ENCODE measurements at regions not wholly inside any gene's neighbourhood (a gene's known extent, or its start where the extent isn't known, plus 50 kb on each side); places are given as distances from the start of the nearest gene placed in this dataset.

GRCh38 chr2:78589871-78590270 lies 435.6 kb upstream of the REG3G start:
- ATAC-seq, result no peak
- peaks cover 18% of the 10 kb centered on the region for H3K9me3 Mint-ChIP-seq
- H3K27ac Mint-ChIP-seq, result no peak overlapping the region
- H3K27me3 Mint-ChIP-seq, result no peaks in the 10 kb centered on the region
- no peaks in the 10 kb centered on the region for H3K36me3 Mint-ChIP-seq
- H3K4me1 Mint-ChIP-seq, result no peaks in the 10 kb centered on the region
- H3K4me3 Mint-ChIP-seq, result no peak overlapping the region

GRCh38 chr2:78592491-78592890 lies 433.0 kb upstream of the REG3G start:
- H3K27me3 Mint-ChIP-seq, result no peaks in the 10 kb centered on the region
- H3K27ac Mint-ChIP-seq, result no peak overlapping the region
- peaks cover 11% of the 10 kb centered on the region for H3K9me3 Mint-ChIP-seq
- H3K4me1 Mint-ChIP-seq, result no peaks in the 10 kb centered on the region
- no peaks in the 10 kb centered on the region for H3K36me3 Mint-ChIP-seq
- H3K4me3 Mint-ChIP-seq, result no peak overlapping the region
- ATAC-seq, result no peak

- no peaks in the 10 kb centered on the region for H3K36me3 Mint-ChIP-seq
- H3K27ac Mint-ChIP-seq, result no peak overlapping the region
- no peak overlapping the region for H3K4me3 Mint-ChIP-seq
- H3K9me3 Mint-ChIP-seq, result peaks cover 6% of the 10 kb centered on the region
- no peaks in the 10 kb centered on the region for H3K27me3 Mint-ChIP-seq
- ATAC-seq, result no peak
- H3K4me1 Mint-ChIP-seq, result no peaks in the 10 kb centered on the region
These were observed 424.4 kb upstream of the REG3G start for GRCh38 chr2:78601113-78601512.

- H3K4me3 Mint-ChIP-seq, result no peak overlapping the region
- no peaks in the 10 kb centered on the region for H3K4me1 Mint-ChIP-seq
- no peaks in the 10 kb centered on the region for H3K36me3 Mint-ChIP-seq
- no peak for ATAC-seq
- no peaks in the 10 kb centered on the region for H3K27me3 Mint-ChIP-seq
- H3K9me3 Mint-ChIP-seq, result peaks cover under 1% of the 10 kb centered on the region
- H3K27ac Mint-ChIP-seq, result no peak overlapping the region
These were observed 422.6 kb upstream of the REG3G start for GRCh38 chr2:78602862-78603261.

- Mint-ChIP-seq H3K9me3 (peaks cover 3% of the 10 kb centered on the region), H3K4me1 (no peaks in the 10 kb centered on the region), H3K27me3 (no peaks in the 10 kb centered on the region), H3K4me3 (no peak overlapping the region), H3K36me3 (no peaks in the 10 kb centered on the region), H3K27ac (no peak overlapping the region)
- no peak for ATAC-seq
These were observed 418.6 kb upstream of the REG3G start for GRCh38 chr2:78606895-78607294.

GRCh38 chr2:78614726-78615125 lies 410.8 kb upstream of the REG3G start:
- Mint-ChIP-seq H3K27me3 (no peaks in the 10 kb centered on the region), H3K36me3 (no peaks in the 10 kb centered on the region), H3K27ac (no peak overlapping the region), H3K4me3 (no peak overlapping the region), H3K4me1 (no peaks in the 10 kb centered on the region), H3K9me3 (peaks cover 8% of the 10 kb centered on the region)
- no peak for ATAC-seq

GRCh38 chr2:78615956-78616355 lies 409.5 kb upstream of the REG3G start:
- no peak overlapping the region for H3K27ac Mint-ChIP-seq
- H3K36me3 Mint-ChIP-seq, result no peaks in the 10 kb centered on the region
- H3K4me1 Mint-ChIP-seq, result no peaks in the 10 kb centered on the region
- no peaks in the 10 kb centered on the region for H3K27me3 Mint-ChIP-seq
- H3K9me3 Mint-ChIP-seq, result peaks cover 5% of the 10 kb centered on the region
- ATAC-seq, result no peak
- no peak overlapping the region for H3K4me3 Mint-ChIP-seq

- H3K4me1 Mint-ChIP-seq, result no peaks in the 10 kb centered on the region
- H3K9me3 Mint-ChIP-seq, result peaks cover 10% of the 10 kb centered on the region
- H3K27me3 Mint-ChIP-seq, result no peaks in the 10 kb centered on the region
- H3K36me3 Mint-ChIP-seq, result no peaks in the 10 kb centered on the region
- no peak overlapping the region for H3K27ac Mint-ChIP-seq
- no peak for ATAC-seq
- no peak overlapping the region for H3K4me3 Mint-ChIP-seq
These were observed 391.1 kb upstream of the REG3G start for GRCh38 chr2:78634425-78634824.

GRCh38 chr2:78644854-78645253 lies 380.6 kb upstream of the REG3G start:
- Mint-ChIP-seq H3K9me3 (peaks cover 3% of the 10 kb centered on the region), H3K27ac (no peak overlapping the region), H3K36me3 (no peaks in the 10 kb centered on the region), H3K4me1 (no peaks in the 10 kb centered on the region), H3K27me3 (no peaks in the 10 kb centered on the region), H3K4me3 (no peak overlapping the region)
- no peak for ATAC-seq

GRCh38 chr2:78646533-78647364 lies 378.8 kb upstream of the REG3G start:
- Mint-ChIP-seq H3K27me3 (no peaks in the 10 kb centered on the region), H3K27ac (no peak overlapping the region), H3K36me3 (no peaks in the 10 kb centered on the region), H3K9me3 (peaks cover 12% of the 10 kb centered on the region), H3K4me3 (no peak overlapping the region), H3K4me1 (no peaks in the 10 kb centered on the region)
- ATAC-seq, result no peak

GRCh38 chr2:78648558-78648957 lies 376.9 kb upstream of the REG3G start:
- no peak overlapping the region for H3K4me3 Mint-ChIP-seq
- H3K4me1 Mint-ChIP-seq, result no peaks in the 10 kb centered on the region
- H3K27me3 Mint-ChIP-seq, result no peaks in the 10 kb centered on the region
- no peak overlapping the region for H3K27ac Mint-ChIP-seq
- H3K9me3 Mint-ChIP-seq, result peaks cover 12% of the 10 kb centered on the region
- ATAC-seq, result no peak
- H3K36me3 Mint-ChIP-seq, result no peaks in the 10 kb centered on the region

GRCh38 chr2:78654941-78655340 lies 370.6 kb upstream of the REG3G start:
- Mint-ChIP-seq H3K4me3 (no peak overlapping the region), H3K36me3 (no peaks in the 10 kb centered on the region), H3K9me3 (peaks cover 28% of the 10 kb centered on the region), H3K27me3 (no peaks in the 10 kb centered on the region), H3K4me1 (no peaks in the 10 kb centered on the region), H3K27ac (no peak overlapping the region)
- no peak for ATAC-seq

GRCh38 chr2:78676921-78677696 lies 348.4 kb upstream of the REG3G start:
- Mint-ChIP-seq H3K4me1 (no peaks in the 10 kb centered on the region), H3K27me3 (no peaks in the 10 kb centered on the region), H3K9me3 (peaks cover 2% of the 10 kb centered on the region), H3K4me3 (no peak overlapping the region), H3K36me3 (no peaks in the 10 kb centered on the region), H3K27ac (no peak overlapping the region)
- no peak for ATAC-seq

- no peaks in the 10 kb centered on the region for H3K27me3 Mint-ChIP-seq
- peaks cover 2% of the 10 kb centered on the region for H3K9me3 Mint-ChIP-seq
- no peak for ATAC-seq
- no peak overlapping the region for H3K27ac Mint-ChIP-seq
- no peaks in the 10 kb centered on the region for H3K36me3 Mint-ChIP-seq
- H3K4me1 Mint-ChIP-seq, result no peaks in the 10 kb centered on the region
- H3K4me3 Mint-ChIP-seq, result no peak overlapping the region
These were observed 347.7 kb upstream of the REG3G start for GRCh38 chr2:78677774-78678173.

GRCh38 chr2:78681386-78681785 lies 344.1 kb upstream of the REG3G start:
- H3K4me1 Mint-ChIP-seq, result no peaks in the 10 kb centered on the region
- no peaks in the 10 kb centered on the region for H3K27me3 Mint-ChIP-seq
- no peak overlapping the region for H3K4me3 Mint-ChIP-seq
- H3K36me3 Mint-ChIP-seq, result no peaks in the 10 kb centered on the region
- peaks cover 8% of the 10 kb centered on the region for H3K9me3 Mint-ChIP-seq
- ATAC-seq, result no peak
- no peak overlapping the region for H3K27ac Mint-ChIP-seq

- no peak for ATAC-seq
These were observed 342.7 kb upstream of the REG3G start for GRCh38 chr2:78682781-78683180.

More at GRCh38 chr2:78682781-78683180, 342.7 kb upstream of the REG3G start:
- Mint-ChIP-seq H3K36me3 (no peaks in the 10 kb centered on the region), H3K4me3 (no peak overlapping the region), H3K9me3 (peaks cover 13% of the 10 kb centered on the region), H3K27ac (no peak overlapping the region), H3K4me1 (no peaks in the 10 kb centered on the region), H3K27me3 (no peaks in the 10 kb centered on the region)

Data from stimulated activated memory B cell treated with anti-CD40 and anti-IgM and Interleukin-4, amounts not matched to agents 10 μg/mL and 1 μg/mL and 100 μg/mL, for 72 hours (primary cell).